Fibroblast of skin of left quadriceps (primary cell): ENCODE measurements at regions not wholly inside any gene's neighbourhood (a gene's known extent, or its start where the extent isn't known, plus 50 kb on each side); places are given as distances from the start of the nearest gene placed in this dataset.

Experiments
- DNase-seq, 2 experiments: peaks; one replicate each; pipeline ENCODE4 v3.0.0-alpha.2; 2013; ENCODE audit warnings: low read depth in 2 of 2

GRCh38 chr22:48713272-48714205 lies 1114.1 kb downstream of the BRD1 start:
- DNase-seq, result no peak

- no peak for DNase-seq
Measured at GRCh38 chr22:48712558-48713271, 1115.0 kb downstream of the BRD1 start.

GRCh38 chr22:48711669-48712068 lies 1116.0 kb downstream of the BRD1 start:
- DNase-seq, result no peak

- no peak for DNase-seq
Measured at GRCh38 chr22:48711031-48711431, 1116.6 kb downstream of the BRD1 start.

DNA sequence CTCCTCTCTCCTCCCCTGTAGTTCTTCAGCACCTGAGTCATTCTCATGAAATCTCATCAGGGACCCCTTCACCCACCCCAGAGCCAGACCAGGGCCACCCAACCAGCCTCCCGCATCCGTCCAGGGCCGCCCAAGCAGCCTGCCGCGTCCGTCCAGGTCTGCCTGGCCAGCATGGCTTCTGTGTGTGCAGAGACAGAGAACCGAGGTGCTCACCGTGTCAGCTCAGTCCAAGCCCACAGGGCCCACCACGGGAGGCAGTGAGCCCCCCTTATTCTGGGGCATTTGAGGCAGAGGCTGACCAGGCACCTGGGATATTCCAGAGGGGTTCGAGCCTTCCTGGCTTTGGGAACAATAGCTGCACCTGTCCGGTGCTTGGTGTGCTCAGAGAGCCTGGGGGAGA lies 1117.3 kb downstream of the BRD1 start:
- no peak for DNase-seq

GRCh38 chr22:48709976-48710375 lies 1117.7 kb downstream of the BRD1 start:
- no peak for DNase-seq

DNA sequence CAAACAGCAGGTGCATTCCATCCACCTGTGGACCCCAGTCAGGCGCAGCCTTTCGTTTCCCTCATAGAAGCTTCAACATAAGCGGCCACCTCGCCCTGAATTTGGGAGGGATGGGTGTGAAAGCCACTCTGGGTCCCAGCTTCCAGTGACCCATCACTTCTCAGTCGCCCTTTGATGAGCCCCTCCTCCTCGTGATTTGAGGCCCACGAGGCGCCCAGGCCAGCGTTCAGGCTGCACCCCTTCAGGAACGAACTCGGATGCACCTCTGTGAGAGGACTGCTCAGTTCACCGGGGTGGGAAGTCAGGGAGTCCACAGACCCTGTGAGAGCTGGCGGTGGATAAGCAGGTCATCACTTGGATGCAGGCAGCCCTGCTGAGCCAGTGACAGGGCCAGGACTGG lies 1118.2 kb downstream of the BRD1 start:
- DNase-seq, result no peak

DNA sequence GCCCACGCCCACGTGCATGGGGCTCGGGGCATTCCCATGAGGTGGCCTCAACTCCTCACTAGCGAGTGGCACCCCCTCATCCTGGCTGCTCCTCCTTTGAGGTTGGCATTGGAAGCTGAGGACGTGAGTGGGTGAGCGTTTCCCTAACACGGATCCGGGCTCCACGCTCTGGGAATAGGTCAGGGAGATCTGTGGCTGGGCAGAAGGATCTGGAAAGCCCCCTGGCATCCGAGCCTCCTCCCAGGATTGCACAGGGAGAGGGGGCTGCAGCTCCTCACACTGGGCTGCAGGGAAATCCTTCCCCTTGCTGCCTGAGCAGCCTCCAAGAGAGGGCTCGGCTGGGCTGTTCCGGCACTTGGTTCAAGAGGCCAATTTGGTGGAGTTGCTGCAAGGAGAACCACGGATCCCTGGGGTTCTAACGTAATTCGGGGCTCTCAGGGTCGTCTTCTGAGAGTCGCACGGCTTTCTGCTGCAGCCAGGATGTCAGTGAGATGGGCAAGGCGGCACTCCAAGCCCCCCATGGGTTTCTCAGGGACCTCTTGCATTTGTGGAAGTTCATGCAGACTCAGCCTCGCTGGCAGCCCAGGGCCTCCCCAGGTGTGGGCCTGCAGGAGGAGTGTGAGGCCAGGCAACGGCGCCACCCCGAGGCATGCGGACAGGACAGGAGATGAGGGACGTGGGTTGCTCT lies 1119.0 kb downstream of the BRD1 start:
- DNase-seq, result no peak

DNA sequence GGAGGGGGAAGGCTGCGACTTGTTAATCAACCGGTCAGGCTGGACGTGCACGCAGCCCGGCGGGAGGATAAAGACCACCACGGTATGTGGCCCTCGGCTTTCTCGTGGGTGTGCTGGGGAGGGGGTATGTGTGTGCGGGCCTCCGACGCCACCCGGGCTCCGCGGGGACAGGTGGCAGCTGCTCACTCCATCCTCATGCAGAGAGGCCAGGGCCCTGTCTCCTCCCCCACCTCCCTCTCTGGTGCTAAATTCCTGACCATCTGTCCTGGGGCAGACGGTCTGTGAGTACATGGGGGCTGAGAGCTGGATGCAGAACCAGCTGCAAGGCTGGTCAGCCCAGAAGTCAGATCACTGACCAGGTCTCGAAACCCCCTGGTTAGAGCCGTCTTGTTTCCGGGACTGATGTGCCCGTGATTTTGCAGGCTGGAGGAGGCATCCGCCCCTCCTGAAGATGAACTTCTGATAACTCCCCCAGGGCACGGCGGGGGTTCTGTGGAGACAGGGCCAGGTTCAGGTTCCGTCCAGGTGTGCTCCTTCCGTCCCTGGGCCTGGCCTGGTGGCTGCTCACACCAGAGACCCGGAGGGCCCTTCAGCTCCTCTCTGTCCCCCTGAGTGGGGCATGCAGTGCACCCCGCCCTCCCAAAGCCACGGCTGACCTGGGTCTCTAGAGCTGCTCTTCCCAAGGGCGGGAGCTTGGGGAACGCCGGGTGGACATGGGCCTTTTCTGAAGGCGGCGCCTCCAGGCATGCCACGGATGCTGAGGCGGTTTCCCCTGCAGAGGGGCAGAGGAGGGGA lies 1119.7 kb downstream of the BRD1 start:
- DNase-seq, result no peak

- no peak for DNase-seq
Measured at GRCh38 chr22:48706934-48707762, 1120.5 kb downstream of the BRD1 start.

- DNase-seq, result no peak
Measured at GRCh38 chr22:48705917-48706605, 1121.6 kb downstream of the BRD1 start.

DNA sequence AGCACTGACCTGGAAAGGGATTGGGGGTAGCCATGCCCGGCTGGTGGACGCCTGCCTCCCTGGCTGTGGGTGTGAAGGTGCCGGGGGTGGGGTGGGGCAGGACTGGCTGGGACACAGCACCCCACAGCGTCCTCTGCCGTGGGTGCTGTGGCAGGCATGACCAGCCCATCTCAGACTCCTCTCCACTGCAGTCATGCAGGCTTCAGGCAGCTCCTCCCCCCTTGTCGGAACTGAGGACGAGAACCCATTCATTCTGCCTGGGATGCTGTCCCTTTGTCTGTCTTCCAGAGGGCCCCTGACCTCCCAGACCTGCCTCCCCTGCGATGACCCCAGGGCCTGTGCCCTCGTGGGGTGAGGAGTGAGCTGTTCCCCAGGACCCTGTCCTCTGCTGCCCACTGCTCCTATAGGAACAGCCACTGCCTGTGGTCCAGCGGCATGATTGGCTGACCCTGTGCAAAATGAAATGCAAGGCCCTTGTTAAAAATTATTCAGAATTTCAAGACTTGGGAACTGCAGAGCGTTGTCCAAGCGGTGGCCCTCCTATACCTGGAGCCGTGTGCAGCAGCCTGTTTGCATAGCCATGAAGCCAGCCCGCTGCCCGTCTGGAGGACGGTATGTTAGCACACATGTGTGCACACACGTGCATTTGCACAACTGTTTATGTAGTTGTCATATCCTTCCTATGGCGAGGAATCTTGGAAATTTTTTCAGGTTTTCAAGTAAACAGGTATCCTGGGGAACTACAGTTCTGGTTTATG lies 1122.3 kb downstream of the BRD1 start:
- no peak for DNase-seq

DNA sequence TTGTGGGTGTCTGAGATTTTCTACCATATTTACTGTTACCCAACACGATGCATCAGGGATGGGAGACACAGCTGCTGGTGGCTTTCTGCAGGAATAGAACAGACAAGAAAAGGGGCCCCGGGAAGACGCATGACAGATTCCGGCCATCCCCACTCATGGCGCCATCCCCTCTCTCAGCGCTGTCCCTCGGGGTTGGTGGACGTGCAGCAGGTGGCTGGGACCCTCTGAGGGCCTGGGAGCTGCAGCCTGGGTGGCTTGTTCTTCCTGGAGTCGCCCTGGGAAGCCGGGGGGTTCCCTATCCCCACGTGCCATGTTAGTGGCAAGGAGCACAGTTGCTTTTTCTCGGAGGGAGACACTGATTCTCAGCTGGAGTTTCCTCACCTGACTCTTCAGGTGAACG lies 1123.3 kb downstream of the BRD1 start:
- DNase-seq, result no peak

- no peak for DNase-seq
Measured at GRCh38 chr22:48703265-48703941, 1124.3 kb downstream of the BRD1 start.

- no peak for DNase-seq
Measured at GRCh38 chr22:48702573-48703264, 1125.0 kb downstream of the BRD1 start.

GRCh38 chr22:48701296-48702030 lies 1126.2 kb downstream of the BRD1 start:
- DNase-seq, result no peak

DNA sequence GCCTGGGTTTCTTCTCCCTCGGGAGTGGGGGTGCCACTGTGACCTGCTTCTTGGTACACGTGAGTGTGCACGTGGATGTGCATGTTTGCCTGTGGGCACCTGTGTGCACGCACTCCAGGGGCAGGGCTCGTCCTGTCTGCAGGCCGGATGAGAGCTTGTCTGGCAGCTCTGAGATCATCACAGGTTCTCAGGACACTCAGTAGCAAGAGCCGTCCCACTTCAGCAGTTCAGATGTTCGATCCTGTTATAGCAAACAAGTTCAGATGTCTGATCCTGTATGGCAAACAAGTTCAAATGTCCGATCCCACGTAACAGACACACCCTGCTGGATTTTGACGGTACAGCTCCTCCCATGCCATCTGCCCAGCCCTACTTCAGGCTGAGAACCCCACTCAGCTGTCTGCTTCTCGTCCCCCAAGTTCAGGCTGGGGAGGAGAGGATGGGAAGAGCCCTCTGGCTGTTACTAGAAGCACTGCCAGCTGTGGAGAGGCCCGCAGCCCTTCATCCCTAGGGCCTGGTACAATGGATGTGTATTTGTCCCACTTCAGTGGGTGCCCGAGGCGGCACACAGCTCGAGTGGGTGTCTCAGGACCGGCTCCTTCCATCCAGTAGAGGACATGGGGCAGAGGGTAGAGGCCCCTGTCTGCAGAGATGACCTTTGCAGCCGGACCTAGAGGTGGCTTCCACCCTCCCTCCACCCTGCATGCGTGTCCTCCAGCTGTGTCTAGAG lies 1126.9 kb downstream of the BRD1 start:
- no peak for DNase-seq
